ENCODE measurements at regions not wholly inside any gene's neighbourhood (a gene's known extent, or its start where the extent isn't known, plus 50 kb on each side); places are given as distances from the start of the nearest gene placed in this dataset.

GRCh38 chr21:27257908-27258556 lies 291.1 kb upstream of the ADAMTS5 start:
- ChIA-PET POLR2A (no interaction called here), CTCF (no interaction called here)
- Mint-ChIP-seq H3K9me3 (ENCODE audit: unreplicated experiment) (no peaks in the 10 kb centered on the region), H3K27ac (ENCODE audit: low read depth, unreplicated experiment) (no peak overlapping the region), H3K4me3 (ENCODE audit: unreplicated experiment) (no peak overlapping the region), H3K4me1 (ENCODE audit: insufficient read depth, unreplicated experiment) (no peaks in the 10 kb centered on the region), H3K27me3 (ENCODE audit: insufficient read depth, unreplicated experiment) (no peaks in the 10 kb centered on the region), H3K36me3 (ENCODE audit: insufficient read depth, unreplicated experiment) (no peaks in the 10 kb centered on the region)
- TF ChIP-seq CTCF (IDR thresholded peaks at IDR 0.05; ENCODE audit: unreplicated experiment): no peak
- intact Hi-C loops (cut with micrococcal nuclease): no loop called here
- BruUV-seq (replicated peaks): no TSS peak
- no peak for DNase-seq (ENCODE audit: unreplicated experiment)

- ChIA-PET CTCF (no interaction called here), POLR2A (no interaction called here)
- intact Hi-C loops (cut with micrococcal nuclease): no loop called here
- Mint-ChIP-seq H3K4me1 (ENCODE audit: insufficient read depth, unreplicated experiment) (no peaks in the 10 kb centered on the region), H3K27me3 (ENCODE audit: insufficient read depth, unreplicated experiment) (no peaks in the 10 kb centered on the region), H3K36me3 (ENCODE audit: insufficient read depth, unreplicated experiment) (no peaks in the 10 kb centered on the region), H3K27ac (ENCODE audit: low read depth, unreplicated experiment) (no peak overlapping the region), H3K4me3 (ENCODE audit: unreplicated experiment) (no peak overlapping the region), H3K9me3 (ENCODE audit: unreplicated experiment) (no peaks in the 10 kb centered on the region)
- no peak for DNase-seq (ENCODE audit: unreplicated experiment)
- no peak for TF ChIP-seq CTCF (IDR thresholded peaks at IDR 0.05; ENCODE audit: unreplicated experiment)
- no TSS peak for BruUV-seq (replicated peaks)
These were observed 290.3 kb upstream of the ADAMTS5 start for GRCh38 chr21:27257226-27257625.

GRCh38 chr21:27251752-27252151 lies 284.9 kb upstream of the ADAMTS5 start:
- Mint-ChIP-seq H3K4me1 (ENCODE audit: insufficient read depth, unreplicated experiment) (peaks cover 5% of the 10 kb centered on the region), H3K27ac (ENCODE audit: low read depth, unreplicated experiment) (no peak overlapping the region)

GRCh38 chr21:27250366-27250765 lies 283.5 kb upstream of the ADAMTS5 start:
- Mint-ChIP-seq H3K36me3 (ENCODE audit: insufficient read depth, unreplicated experiment) (no peaks in the 10 kb centered on the region), H3K4me1 (ENCODE audit: insufficient read depth, unreplicated experiment) (peaks cover 5% of the 10 kb centered on the region), H3K9me3 (ENCODE audit: unreplicated experiment) (no peaks in the 10 kb centered on the region), H3K4me3 (ENCODE audit: unreplicated experiment) (no peak overlapping the region), H3K27ac (ENCODE audit: low read depth, unreplicated experiment) (no peak overlapping the region), H3K27me3 (ENCODE audit: insufficient read depth, unreplicated experiment) (no peaks in the 10 kb centered on the region)
- ChIA-PET CTCF (interaction anchor here (0.7 kb wide), 2 partner anchors 27 to 90 kb away, joined by 4 to 5 read pairs; no protein-coding TSS in a partner anchor), POLR2A (no interaction called here)
- no TSS peak for BruUV-seq (replicated peaks)
- no peak for DNase-seq (ENCODE audit: unreplicated experiment)
- intact Hi-C loops (cut with micrococcal nuclease): no loop called here
- TF ChIP-seq CTCF (IDR thresholded peaks at IDR 0.05; ENCODE audit: unreplicated experiment): no peak

More at GRCh38 chr21:27251752-27252151, 284.9 kb upstream of the ADAMTS5 start:
- ChIA-PET POLR2A (no interaction called here), CTCF (no interaction called here)
- Mint-ChIP-seq H3K36me3 (ENCODE audit: insufficient read depth, unreplicated experiment) (no peaks in the 10 kb centered on the region), H3K4me3 (ENCODE audit: unreplicated experiment) (no peak overlapping the region), H3K27me3 (ENCODE audit: insufficient read depth, unreplicated experiment) (no peaks in the 10 kb centered on the region), H3K9me3 (ENCODE audit: unreplicated experiment) (no peaks in the 10 kb centered on the region)
- BruUV-seq (replicated peaks): no TSS peak
- TF ChIP-seq CTCF (IDR thresholded peaks at IDR 0.05; ENCODE audit: unreplicated experiment): no peak
- intact Hi-C loops (cut with micrococcal nuclease): no loop called here
- DNase-seq (ENCODE audit: unreplicated experiment): no peak

Measured in MCF 10A (cell line).